ENCODE measurements at regions not wholly inside any gene's neighbourhood (a gene's known extent, or its start where the extent isn't known, plus 50 kb on each side); places are given as distances from the start of the nearest gene placed in this dataset.
"Not testable (repeated sequence)": the region's sequence is repeated elsewhere in the genome, so short reads cannot be mapped to it uniquely, and the experiment has no call there.

- no peak overlapping the region for H3K4me3 ChIP-seq (ENCODE audit: low read depth, low read length)
- no peak for DNase-seq (ENCODE audit: low read depth)
- TF ChIP-seq CTCF (IDR thresholded peaks at IDR 0.05; ENCODE audit: low read depth, low read length, missing control alignments), result no peak
- in situ Hi-C loops (cut with HindIII; ENCODE audit: low sequenced_read_pairs), result no loop called here
Measured at GRCh38 chr1:233459968-233460367, 132.4 kb downstream of the MAP3K21 start.

GRCh38 chr1:233460692-233461091 is 133.2 kb downstream of the MAP3K21 start:
- TF ChIP-seq CTCF (IDR thresholded peaks at IDR 0.05; ENCODE audit: low read depth, low read length, missing control alignments), result no peak
- no peak overlapping the region for H3K4me3 ChIP-seq (ENCODE audit: low read depth, low read length)
- in situ Hi-C loops (cut with HindIII; ENCODE audit: low sequenced_read_pairs), result no loop called here
- DNase-seq (ENCODE audit: low read depth), result no peak

GRCh38 chr1:233461847-233462246 is 134.3 kb downstream of the MAP3K21 start:
- DNase-seq (ENCODE audit: low read depth), result no peak
- no peak overlapping the region for H3K4me3 ChIP-seq (ENCODE audit: low read depth, low read length)
- in situ Hi-C loops (cut with HindIII; ENCODE audit: low sequenced_read_pairs), result no loop called here
- TF ChIP-seq CTCF (IDR thresholded peaks at IDR 0.05; ENCODE audit: low read depth, low read length, missing control alignments), result no peak

- no peak overlapping the region for H3K4me3 ChIP-seq (ENCODE audit: low read depth, low read length)
- TF ChIP-seq CTCF (IDR thresholded peaks at IDR 0.05; ENCODE audit: low read depth, low read length, missing control alignments), result no peak
- no peak for DNase-seq (ENCODE audit: low read depth)
- in situ Hi-C loops (cut with HindIII; ENCODE audit: low sequenced_read_pairs), result no loop called here
Measured at GRCh38 chr1:233463333-233463732, 135.8 kb downstream of the MAP3K21 start.

GRCh38 chr1:233465745-233466343 is 138.3 kb downstream of the MAP3K21 start:
- no peak overlapping the region for H3K4me3 ChIP-seq (ENCODE audit: low read depth, low read length)
- in situ Hi-C loops (cut with HindIII; ENCODE audit: low sequenced_read_pairs), result no loop called here
- TF ChIP-seq CTCF (IDR thresholded peaks at IDR 0.05; ENCODE audit: low read depth, low read length, missing control alignments), result no peak
- no peak for DNase-seq (ENCODE audit: low read depth)

- no peak for TF ChIP-seq CTCF (IDR thresholded peaks at IDR 0.05; ENCODE audit: low read depth, low read length, missing control alignments)
- in situ Hi-C loops (cut with HindIII; ENCODE audit: low sequenced_read_pairs), result no loop called here
- no peak for DNase-seq (ENCODE audit: low read depth)
- H3K4me3 ChIP-seq (ENCODE audit: low read depth, low read length), result no peak overlapping the region
Measured at GRCh38 chr1:233470741-233471499, 143.0 kb upstream of the KCNK1 start.

- H3K4me3 ChIP-seq (ENCODE audit: low read depth, low read length); in situ Hi-C loops (cut with HindIII; ENCODE audit: low sequenced_read_pairs); DNase-seq (ENCODE audit: low read depth): not testable (repeated sequence)
Measured at GRCh38 chr1:233471851-233472250, 142.1 kb upstream of the KCNK1 start.

- DNase-seq (ENCODE audit: low read depth); in situ Hi-C loops (cut with HindIII; ENCODE audit: low sequenced_read_pairs); H3K4me3 ChIP-seq (ENCODE audit: low read depth, low read length): not testable (repeated sequence)
Measured at GRCh38 chr1:233472796-233473195, 141.1 kb upstream of the KCNK1 start.
